ENCODE measurements at regions not wholly inside any gene's neighbourhood (a gene's known extent, or its start where the extent isn't known, plus 50 kb on each side); places are given as distances from the start of the nearest gene placed in this dataset.

DNA sequence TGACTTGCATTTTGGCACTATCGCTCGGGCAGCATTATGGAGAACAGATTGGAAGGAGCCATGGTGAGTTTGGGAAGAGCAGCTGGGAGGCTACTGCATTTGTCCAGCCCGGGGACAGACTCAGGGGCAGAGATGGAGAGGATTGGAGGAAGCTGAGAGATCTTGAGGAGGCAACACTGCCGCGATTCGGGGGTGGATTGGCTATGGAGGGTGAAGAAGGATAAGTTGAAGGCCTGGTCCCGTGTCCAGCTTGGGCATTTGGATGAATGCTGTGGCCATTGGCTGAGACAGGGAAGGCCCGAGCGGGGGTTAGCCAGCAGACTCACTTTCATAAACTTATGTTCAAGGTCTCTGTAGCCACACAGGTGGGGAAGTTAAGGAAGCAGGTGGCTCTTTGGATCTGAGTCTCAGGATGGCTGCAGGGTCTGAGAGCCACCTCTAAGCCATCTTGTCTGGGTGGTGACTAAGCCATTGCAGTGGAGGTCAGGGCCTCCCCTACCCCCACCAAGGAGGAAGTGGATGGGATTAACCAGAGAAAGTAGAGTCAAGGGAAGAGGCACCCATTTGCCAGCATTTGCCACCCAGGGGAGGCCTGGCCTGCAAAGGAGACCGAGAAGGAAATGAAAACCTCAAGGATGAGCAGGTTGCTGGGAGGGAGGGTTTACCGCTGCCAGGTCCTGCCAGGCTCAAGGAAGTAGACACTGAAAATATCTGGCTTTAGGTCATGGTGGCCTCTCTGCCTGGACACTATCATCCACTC, 144.0 kb upstream of the TLE3 start:
- TF ChIP-seq YY1 (IDR thresholded peaks at IDR 0.05; ENCODE audit: insufficient read depth, insufficient read length) (no peak), ZNF274 (IDR thresholded peaks at IDR 0.05; ENCODE audit: low read depth, low read length) (no peak)

Measured in NT2/D1 (cell line).